ENCODE measurements at regions not wholly inside any gene's neighbourhood (a gene's known extent, or its start where the extent isn't known, plus 50 kb on each side); places are given as distances from the start of the nearest gene placed in this dataset.

DNA sequence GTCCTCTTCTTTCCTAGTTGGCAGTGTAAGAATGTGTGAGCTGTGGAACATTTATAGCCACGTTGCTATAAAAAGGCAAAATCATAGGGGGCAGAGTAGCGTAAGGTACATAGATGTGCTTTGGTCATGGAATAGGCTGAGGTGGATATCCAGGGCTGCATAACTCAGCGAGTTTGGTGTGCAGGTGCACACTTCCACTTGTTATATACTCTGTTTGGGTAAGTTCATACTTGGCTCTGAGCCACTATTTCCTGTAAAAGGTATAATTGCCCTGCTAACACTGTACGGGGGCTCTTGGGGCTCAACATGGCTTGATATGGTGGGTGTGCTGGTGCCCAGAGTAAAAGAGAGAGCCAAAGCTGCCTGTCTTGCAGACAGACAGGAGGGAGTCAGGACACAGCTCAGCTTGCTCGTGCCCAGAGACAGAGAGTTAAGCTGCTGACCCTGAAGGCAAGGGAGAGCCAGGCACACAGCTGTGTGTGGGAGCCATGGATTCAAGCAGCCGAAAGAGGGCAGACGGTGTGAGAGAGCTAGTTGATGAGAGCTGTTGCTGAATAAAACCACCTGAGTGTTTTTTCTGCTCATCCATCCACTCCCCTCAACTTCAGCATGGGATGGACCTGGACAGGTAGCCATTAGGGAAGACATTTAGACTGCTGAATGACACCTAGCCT is 126.7 kb downstream of the DKK1 start:
- TF ChIP-seq, protein P1, sequence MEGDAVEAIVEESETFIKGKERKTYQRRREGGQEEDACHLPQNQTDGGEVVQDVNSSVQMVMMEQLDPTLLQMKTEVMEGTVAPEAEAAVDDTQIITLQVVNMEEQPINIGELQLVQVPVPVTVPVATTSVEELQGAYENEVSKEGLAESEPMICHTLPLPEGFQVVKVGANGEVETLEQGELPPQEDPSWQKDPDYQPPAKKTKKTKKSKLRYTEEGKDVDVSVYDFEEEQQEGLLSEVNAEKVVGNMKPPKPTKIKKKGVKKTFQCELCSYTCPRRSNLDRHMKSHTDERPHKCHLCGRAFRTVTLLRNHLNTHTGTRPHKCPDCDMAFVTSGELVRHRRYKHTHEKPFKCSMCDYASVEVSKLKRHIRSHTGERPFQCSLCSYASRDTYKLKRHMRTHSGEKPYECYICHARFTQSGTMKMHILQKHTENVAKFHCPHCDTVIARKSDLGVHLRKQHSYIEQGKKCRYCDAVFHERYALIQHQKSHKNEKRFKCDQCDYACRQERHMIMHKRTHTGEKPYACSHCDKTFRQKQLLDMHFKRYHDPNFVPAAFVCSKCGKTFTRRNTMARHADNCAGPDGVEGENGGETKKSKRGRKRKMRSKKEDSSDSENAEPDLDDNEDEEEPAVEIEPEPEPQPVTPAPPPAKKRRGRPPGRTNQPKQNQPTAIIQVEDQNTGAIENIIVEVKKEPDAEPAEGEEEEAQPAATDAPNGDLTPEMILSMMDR (conservative IDR thresholded peaks at IDR 0.05), result no peak
- H3K27ac ChIP-seq (ENCODE audit: insufficient read length, low read depth, low read length), result no peak overlapping the region
- H3K9me3 ChIP-seq (ENCODE audit: control insufficient read depth, low read depth, low read length), result no peaks in the 10 kb centered on the region
- H3K14ac ChIP-seq (ENCODE audit: insufficient read depth, low read length), result no peak overlapping the region
- 0 out of 4 replicates have a peak, but pooled peaks cover 0 to 4% of the 10 kb centered on the region in 2 experiments for H3K4me1 Mint-ChIP-seq
- no peaks in the 10 kb centered on the region for H3K36me3 Mint-ChIP-seq (ENCODE audit: insufficient read depth in 1 of 3, low read depth in 3 of 3)
- no peak overlapping the region for H4K91ac ChIP-seq (ENCODE audit: insufficient read length, low read depth, low read length)
- no peaks in the 10 kb centered on the region for H3K79me2 ChIP-seq (ENCODE audit: insufficient read depth, low read length)
- no peaks in the 10 kb centered on the region for H3K79me1 ChIP-seq (ENCODE audit: insufficient read depth, low read depth, low read length, poor library complexity, severe bottlenecking)
- no peak overlapping the region for H3K4me3 Mint-ChIP-seq
- no peaks in the 10 kb centered on the region for H3K9me3 Mint-ChIP-seq
- H3K18ac ChIP-seq (ENCODE audit: insufficient read length, low read depth, low read length), result no peak overlapping the region
- H3K9ac ChIP-seq (ENCODE audit: extremely low read depth, insufficient read length, low read length), result no peak overlapping the region
- no peak overlapping the region for H3K27ac Mint-ChIP-seq
- no peak overlapping the region for H2BK120ac ChIP-seq (ENCODE audit: low read depth, low read length, poor library complexity, severe bottlenecking)
- no peak overlapping the region for H3K4me2 ChIP-seq (ENCODE audit: insufficient read depth, insufficient read length, low read length)
- H4K8ac ChIP-seq (replicated peaks; ENCODE audit: insufficient read length, low read depth, low read length), result no peak overlapping the region
- no peaks in the 10 kb centered on the region for H3K4me1 ChIP-seq (ENCODE audit: insufficient read depth, low read length)
- no peak overlapping the region for H3K4ac ChIP-seq (ENCODE audit: low read depth, low read length)
- peak; percentile 33 for DNase-seq
- no peak overlapping the region for H3T11ph ChIP-seq (ENCODE audit: low read length)
- no peaks in the 10 kb centered on the region for H3K27me3 Mint-ChIP-seq (ENCODE audit: low read depth)
- no peak overlapping the region for H2BK5ac ChIP-seq (ENCODE audit: insufficient read length, low read length)
- H2BK15ac ChIP-seq (ENCODE audit: low read depth, low read length), result no peak overlapping the region
- no peak overlapping the region for H3K23ac ChIP-seq (ENCODE audit: insufficient read length, low read depth, low read length)
- no peaks in the 10 kb centered on the region for H4K20me1 ChIP-seq (ENCODE audit: control insufficient read depth, insufficient read depth, insufficient read length)
- no peak overlapping the region for H2AK5ac ChIP-seq (ENCODE audit: insufficient read length, low read length)
- WGBS (ENCODE audit: extremely low coverage, insufficient read length, low lambda C conversion rate), result no CpG with 5 or more reads among the region's 7 CpGs
- H3K23me2 ChIP-seq (ENCODE audit: insufficient read length, low read depth, low read length, poor library complexity, severe bottlenecking), result no peaks in the 10 kb centered on the region
- no peak overlapping the region for H2BK12ac ChIP-seq (ENCODE audit: insufficient read length, low read depth, low read length)
- no peak overlapping the region for H2BK20ac ChIP-seq (ENCODE audit: low read depth, low read length, poor library complexity, severe bottlenecking)
- no peak overlapping the region for H3K56ac ChIP-seq (ENCODE audit: insufficient read length, low read depth, low read length)
- H4K5ac ChIP-seq (ENCODE audit: insufficient read length, low read depth, low read length), result no peak overlapping the region
- no peak overlapping the region for H2AFZ ChIP-seq (ENCODE audit: low read length)
- no peaks in the 10 kb centered on the region for H3K27me3 ChIP-seq (ENCODE audit: insufficient read depth, low read length)
